Fibroblast of lung (primary cell): ENCODE measurements at regions not wholly inside any gene's neighbourhood (a gene's known extent, or its start where the extent isn't known, plus 50 kb on each side); places are given as distances from the start of the nearest gene placed in this dataset.

Experiments used
- DNase-seq, 2 donors: peaks; one replicate each; pipeline versions ENCODE4 v3.0.0 to v3.0.0-alpha.2; 2010; ENCODE audit warnings: low read depth in 2 of 2
- H2AFZ ChIP-seq: 2 replicates; pipeline ENCODE4 v1.5.1; 2012; ENCODE audit warnings: low read length, control low read depth, inconsistent platforms
- H3K27ac ChIP-seq: 2 replicates; pipeline ENCODE4 v1.5.1; 2011; ENCODE audit warnings: low read length, control low read depth; ENCODE audit not compliant: insufficient read depth
- H3K27me3 ChIP-seq: 2 replicates; pipeline ENCODE4 v1.5.1; 2011; ENCODE audit warnings: mild to moderate bottlenecking, low read length; ENCODE audit not compliant: control insufficient read depth, insufficient read depth
- H3K36me3 ChIP-seq: 2 replicates; pipeline ENCODE4 v1.5.1; 2011; ENCODE audit warnings: low read length; ENCODE audit not compliant: control insufficient read depth, insufficient read depth
- H3K4me1 ChIP-seq: 2 replicates; pipeline ENCODE4 v1.5.1; 2011; ENCODE audit warnings: low read length; ENCODE audit not compliant: control insufficient read depth, insufficient read depth; ENCODE audit errors: extremely low read depth
- H3K4me2 ChIP-seq: 2 replicates; pipeline ENCODE4 v1.5.1; 2011; ENCODE audit warnings: low read length, control low read depth; ENCODE audit not compliant: insufficient read depth; ENCODE audit errors: extremely low read depth
- H3K4me3 ChIP-seq, 4 experiments: fragments of 200-600 bp in 1 of 4; sonication (generic) in 1 of 4; replicated peaks in 1 of 4; 2 replicates each; pipeline ENCODE4 v1.5.1; 2011 to 2016; ENCODE audit warnings: low read length in 4 of 4, low read depth in 3 of 4, mild to moderate bottlenecking in 3 of 4, control low read depth in 2 of 4, inconsistent platforms in 1 of 4, mixed read lengths in 1 of 4; ENCODE audit not compliant: insufficient read depth in 1 of 4; ENCODE audit errors: control extremely low read depth in 1 of 4
- H3K79me2 ChIP-seq: 2 replicates; pipeline ENCODE4 v1.5.1; 2012; ENCODE audit warnings: mild to moderate bottlenecking, low read length, inconsistent platforms; ENCODE audit not compliant: control insufficient read depth, insufficient read depth
- H3K9ac ChIP-seq: 2 replicates; pipeline ENCODE4 v1.5.1; 2011; ENCODE audit warnings: mild to moderate bottlenecking, low read length, control low read depth; ENCODE audit not compliant: insufficient read depth
- H3K9me3 ChIP-seq: 2 replicates; pipeline ENCODE4 v1.5.1; 2012; ENCODE audit warnings: low read depth, low read length; ENCODE audit not compliant: control insufficient read depth, insufficient read depth
- H4K20me1 ChIP-seq: 2 replicates; pipeline ENCODE4 v1.5.1; 2011; ENCODE audit warnings: low read length; ENCODE audit not compliant: control insufficient read depth, insufficient read depth; ENCODE audit errors: extremely low read depth
- CTCF ChIP-seq, 2 donors: IDR thresholded peaks in 1 of 2; conservative IDR thresholded peaks in 1 of 2; 1 replicate in 1 of 2; 2 replicates in 1 of 2; pipeline ENCODE4 v1.5.1; 2011 to 2012; ENCODE audit warnings: low read length in 2 of 2, control low read depth in 1 of 2, inconsistent platforms in 1 of 2, low read depth in 1 of 2, mild to moderate bottlenecking in 1 of 2
- EZH2 ChIP-seq: IDR thresholded peaks from 2 replicates; pipeline ENCODE4 v1.5.1; 2012; ENCODE audit warnings: low read length, control low read depth, mild to moderate bottlenecking; ENCODE audit errors: missing control alignments

DNA sequence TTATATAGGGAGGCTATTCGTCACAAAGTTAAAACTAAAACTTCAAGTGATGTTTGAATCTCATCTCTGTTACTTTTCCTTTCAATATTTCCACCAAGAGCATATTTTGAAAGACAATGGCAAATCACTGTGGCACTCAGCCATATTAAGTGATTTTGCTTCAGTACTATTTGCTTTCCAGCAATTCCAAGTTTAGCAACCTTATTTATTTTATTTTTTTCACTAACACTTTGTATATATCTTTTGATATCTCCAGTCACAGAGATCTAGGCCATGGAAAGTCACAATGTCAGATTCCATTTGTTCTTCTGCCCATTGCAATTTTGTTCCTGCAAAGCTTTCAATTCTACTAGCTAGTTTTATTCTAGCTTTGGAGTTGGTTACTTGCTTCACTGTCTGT is 1514.5 kb upstream of the ADGRL3 start:
- no peak overlapping the region for H3K9ac ChIP-seq
- H3K36me3 ChIP-seq = no peaks in the 10 kb centered on the region
- no peak overlapping the region for H3K4me3 ChIP-seq
- TF ChIP-seq CTCF (conservative IDR thresholded peaks at IDR 0.05 in 1 of 2, IDR thresholded peaks at IDR 0.05 in 1 of 2; ENCODE audit: low read depth in 1 of 2, low read length in 2 of 2) (no peak), EZH2 (no peak)
- no peak overlapping the region for H3K27ac ChIP-seq
- no peak overlapping the region for H3K4me2 ChIP-seq
- H3K4me1 ChIP-seq = no peaks in the 10 kb centered on the region
- H4K20me1 ChIP-seq = no peaks in the 10 kb centered on the region
- no peak for DNase-seq
- H2AFZ ChIP-seq = no peak overlapping the region
- no peaks in the 10 kb centered on the region for H3K9me3 ChIP-seq
- H3K79me2 ChIP-seq = no peaks in the 10 kb centered on the region
- H3K27me3 ChIP-seq = no peaks in the 10 kb centered on the region

- no peaks in the 10 kb centered on the region for H3K4me1 ChIP-seq
- no peak overlapping the region for H3K27ac ChIP-seq
- H3K79me2 ChIP-seq = no peaks in the 10 kb centered on the region
- H3K27me3 ChIP-seq = no peaks in the 10 kb centered on the region
- no peaks in the 10 kb centered on the region for H3K36me3 ChIP-seq
- H3K9me3 ChIP-seq = no peaks in the 10 kb centered on the region
- no peak overlapping the region for H3K9ac ChIP-seq
- H4K20me1 ChIP-seq = no peaks in the 10 kb centered on the region
- DNase-seq = no peak
- TF ChIP-seq CTCF (conservative IDR thresholded peaks at IDR 0.05 in 1 of 2, IDR thresholded peaks at IDR 0.05 in 1 of 2; ENCODE audit: low read depth in 1 of 2, low read length in 2 of 2) (no peak), EZH2 (no peak)
- H3K4me3 ChIP-seq = no peak overlapping the region
- H3K4me2 ChIP-seq = no peak overlapping the region
- no peak overlapping the region for H2AFZ ChIP-seq
Observed at GRCh38 chr4:59689149-59689548, 1511.0 kb upstream of the ADGRL3 start.

DNA sequence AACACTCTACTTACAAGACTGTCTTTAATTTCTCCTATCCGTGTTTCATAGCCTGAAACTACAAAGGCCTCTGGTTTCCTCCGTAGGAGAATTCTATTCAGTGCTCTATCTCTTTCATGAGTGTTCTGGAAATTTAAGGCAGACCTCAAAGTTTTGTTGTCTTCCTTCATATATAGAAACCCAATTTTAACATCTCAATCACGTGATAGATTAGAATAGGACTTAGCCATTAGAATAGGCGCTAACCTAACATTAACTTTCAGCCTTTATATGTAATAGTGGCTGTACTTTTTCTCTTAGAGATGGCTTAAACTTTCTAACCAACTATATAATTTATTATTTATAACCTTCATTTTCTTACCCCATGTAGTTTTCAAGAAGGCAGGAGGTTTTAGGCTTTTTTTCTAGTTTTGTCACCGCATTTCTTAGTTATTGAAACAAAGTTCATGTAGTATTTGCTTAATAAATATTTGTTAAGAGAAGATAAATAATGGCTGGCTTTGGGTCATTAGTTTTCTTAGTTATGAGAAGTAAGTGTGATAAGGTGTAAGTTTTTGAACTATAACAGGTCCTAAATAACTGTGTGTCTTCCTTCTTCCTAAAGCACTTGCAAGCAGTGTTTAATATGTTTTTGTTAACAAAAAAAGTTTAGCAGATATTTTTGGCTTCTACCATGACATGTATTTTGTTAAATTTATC is 1504.6 kb upstream of the ADGRL3 start:
- H2AFZ ChIP-seq = no peak overlapping the region
- no peaks in the 10 kb centered on the region for H3K4me1 ChIP-seq
- no peak overlapping the region for H3K27ac ChIP-seq
- no peaks in the 10 kb centered on the region for H3K79me2 ChIP-seq
- no peak for DNase-seq
- no peaks in the 10 kb centered on the region for H3K9me3 ChIP-seq
- H3K4me2 ChIP-seq = no peak overlapping the region
- H3K27me3 ChIP-seq = no peaks in the 10 kb centered on the region
- H3K36me3 ChIP-seq = no peaks in the 10 kb centered on the region
- no peak overlapping the region for H3K9ac ChIP-seq
- no peak for TF ChIP-seq CTCF (conservative IDR thresholded peaks at IDR 0.05 in 1 of 2, IDR thresholded peaks at IDR 0.05 in 1 of 2; ENCODE audit: low read depth in 1 of 2, low read length in 2 of 2)
- no peak for TF ChIP-seq EZH2
- no peaks in the 10 kb centered on the region for H4K20me1 ChIP-seq
- H3K4me3 ChIP-seq = no peak overlapping the region
